HEK293 (cell line): ENCODE measurements at regions not wholly inside any gene's neighbourhood (a gene's known extent, or its start where the extent isn't known, plus 50 kb on each side); places are given as distances from the start of the nearest gene placed in this dataset.

Experiments used
- CTCF ChIA-PET: fragments of 350-600 bp; formaldehyde crosslinking; extraction: SDS; loops from one replicate; lab custom pipeline; 2021; ENCODE audit warnings: antibody characterized with exemption; lab: Yijun Ruan, JAX
- POLR2A ChIA-PET: fragments of 300-600 bp; formaldehyde crosslinking; extraction: SDS; loops from one replicate; lab custom pipeline; 2020; ENCODE audit warnings: antibody characterized with exemption, inconsistent platforms; lab: Yijun Ruan, JAX
- H3K27ac ChIP-seq: fragments of 200-500 bp; sonication (Bioruptor generic); 2 replicates; pipeline ENCODE4 v1.5.1; 2014; ENCODE audit warnings: low read depth, low read length, control low read depth, inconsistent platforms; ENCODE audit errors: extremely low read depth
- H3K36me3 ChIP-seq, 2 experiments: fragments of 200-500 bp in 1 of 2; sonication (Bioruptor generic) in 1 of 2; 1 replicate in 1 of 2; 2 replicates in 1 of 2; pipeline ENCODE4 v1.5.1; 2014 to 2017; ENCODE audit warnings: inconsistent platforms in 2 of 2, low read length in 2 of 2; ENCODE audit not compliant: control insufficient read depth in 2 of 2, insufficient read depth in 1 of 2
- H3K4me1 ChIP-seq: fragments of 200-500 bp; sonication (Bioruptor generic); 2 replicates; pipeline ENCODE4 v1.5.1; 2014; ENCODE audit warnings: mild to moderate bottlenecking, low read length, inconsistent platforms; ENCODE audit not compliant: control insufficient read depth, insufficient read depth
- H3K4me3 ChIP-seq: 2 replicates; pipeline ENCODE4 v1.5.1; 2011; ENCODE audit warnings: low read depth, mild to moderate bottlenecking, control low read depth, low read length, moderate library complexity
- H3K9me3 ChIP-seq: fragments of 200-500 bp; sonication (Bioruptor generic); 2 replicates; pipeline ENCODE4 v1.5.1; 2014; ENCODE audit warnings: low read depth, low read length, inconsistent platforms; ENCODE audit not compliant: control insufficient read depth, insufficient read depth
- GLIS1 ChIP-seq: fragments of 450-650 bp; formaldehyde crosslinking; IDR thresholded peaks from 2 replicates; pipeline ENCODE4 v1.5.1; 2016; ENCODE audit warnings: missing biosample characterization, missing genetic modification characterization
- SALL2 ChIP-seq: fragments of 450-650 bp; formaldehyde crosslinking; IDR thresholded peaks from 2 replicates; pipeline ENCODE4 v1.5.0; 2017; ENCODE audit warnings: missing biosample characterization, mild to moderate bottlenecking, missing genetic modification characterization, borderline replicate concordance
- SP2 ChIP-seq: fragments of 450-650 bp; formaldehyde crosslinking; IDR thresholded peaks from 2 replicates; pipeline ENCODE4 v1.5.1; 2016; ENCODE audit warnings: missing biosample characterization, missing genetic modification characterization
- TCF7L2 ChIP-seq: IDR thresholded peaks from 2 replicates; pipeline ENCODE4 v1.6.1; 2011; ENCODE audit warnings: low read depth, mild to moderate bottlenecking, inconsistent platforms, low read length, moderate library complexity, borderline replicate concordance
- YY1 ChIP-seq: fragments of 450-650 bp; formaldehyde crosslinking; IDR thresholded peaks from 2 replicates; pipeline ENCODE4 v1.5.1; 2018; ENCODE audit warnings: missing biosample characterization, missing genetic modification characterization
- ZBTB21 ChIP-seq: fragments of 450-650 bp; formaldehyde crosslinking; IDR thresholded peaks from 2 replicates; pipeline ENCODE4 v1.5.1; 2017; ENCODE audit warnings: missing biosample characterization, missing genetic modification characterization
- ZNF112 ChIP-seq: fragments of 450-650 bp; formaldehyde crosslinking; IDR thresholded peaks from 2 replicates; pipeline ENCODE4 v1.5.0; 2017; ENCODE audit warnings: missing biosample characterization, missing genetic modification characterization
- ZNF121 ChIP-seq: fragments of 450-650 bp; formaldehyde crosslinking; IDR thresholded peaks from 2 replicates; pipeline ENCODE4 v1.5.1; 2016; ENCODE audit warnings: missing biosample characterization, missing genetic modification characterization
- ZNF133 ChIP-seq: fragments of 450-650 bp; formaldehyde crosslinking; IDR thresholded peaks from 2 replicates; pipeline ENCODE4 v1.5.1; 2016; ENCODE audit warnings: missing biosample characterization, missing genetic modification characterization
- ZNF138 ChIP-seq: fragments of 450-650 bp; formaldehyde crosslinking; IDR thresholded peaks from 2 replicates; pipeline ENCODE4 v1.5.1; 2016; ENCODE audit warnings: missing biosample characterization, missing genetic modification characterization, borderline replicate concordance
- ZNF2 ChIP-seq: fragments of 450-650 bp; formaldehyde crosslinking; IDR thresholded peaks from 2 replicates; pipeline ENCODE4 v1.5.1; 2016; ENCODE audit warnings: missing biosample characterization, missing genetic modification characterization
- ZNF280C ChIP-seq: fragments of 450-650 bp; formaldehyde crosslinking; IDR thresholded peaks from 2 replicates; pipeline ENCODE4 v1.5.1; 2016; ENCODE audit warnings: missing biosample characterization, missing genetic modification characterization
- ZNF391 ChIP-seq: fragments of 450-650 bp; formaldehyde crosslinking; IDR thresholded peaks from 2 replicates; pipeline ENCODE4 v1.5.1; 2016; ENCODE audit warnings: low read depth, missing biosample characterization, missing genetic modification characterization, borderline replicate concordance
- ZNF423 ChIP-seq: fragments of 450-650 bp; formaldehyde crosslinking; IDR thresholded peaks from 2 replicates; pipeline ENCODE4 v1.5.1; 2016; ENCODE audit warnings: missing biosample characterization, missing genetic modification characterization
- ZNF510 ChIP-seq: fragments of 450-650 bp; formaldehyde crosslinking; IDR thresholded peaks from 2 replicates; pipeline ENCODE4 v1.5.1; 2018; ENCODE audit warnings: mild to moderate bottlenecking, missing genetic modification characterization, missing biosample characterization; ENCODE audit not compliant: insufficient replicate concordance
- ZNF521 ChIP-seq: fragments of 450-650 bp; formaldehyde crosslinking; IDR thresholded peaks from 2 replicates; pipeline ENCODE4 v1.5.1; 2017; ENCODE audit warnings: missing biosample characterization, mild to moderate bottlenecking, missing genetic modification characterization
- ZNF560 ChIP-seq: fragments of 450-650 bp; formaldehyde crosslinking; IDR thresholded peaks from 2 replicates; pipeline ENCODE4 v1.5.1; 2017; ENCODE audit warnings: missing biosample characterization, missing genetic modification characterization, borderline replicate concordance
- ZNF571 ChIP-seq: fragments of 450-650 bp; formaldehyde crosslinking; IDR thresholded peaks from 2 replicates; pipeline ENCODE4 v1.5.0; 2017; ENCODE audit warnings: missing biosample characterization, missing genetic modification characterization
- ZSCAN30 ChIP-seq: fragments of 450-650 bp; IDR thresholded peaks from 2 replicates; pipeline ENCODE4 v1.5.1; 2018; ENCODE audit warnings: missing biosample characterization, mild to moderate bottlenecking, missing genetic modification characterization, moderate library complexity
- TF ChIP-seq, protein P1 (sequence below): fragments of 450-650 bp; formaldehyde crosslinking; IDR thresholded peaks from 2 replicates; pipeline ENCODE4 v1.5.1; 2017; ENCODE audit warnings: missing biosample characterization, missing genetic modification characterization
- TF ChIP-seq, protein P2 (sequence below): fragments of 450-650 bp; formaldehyde crosslinking; IDR thresholded peaks from 2 replicates; pipeline ENCODE4 v1.5.1; 2016; ENCODE audit warnings: missing biosample characterization, missing genetic modification characterization
- TF ChIP-seq, protein P3 (sequence below): fragments of 450-650 bp; formaldehyde crosslinking; IDR thresholded peaks from 2 replicates; pipeline ENCODE4 v1.5.1; 2017; ENCODE audit warnings: missing biosample characterization, missing genetic modification characterization

- Histone ChIP-seq H3K9me3 (no peaks in the 10 kb centered on the region), H3K4me1 (no peaks in the 10 kb centered on the region)
- TF ChIP-seq ZNF280C (tag by site-specific recombination) = no peak
- TF ChIP-seq, protein P1, sequence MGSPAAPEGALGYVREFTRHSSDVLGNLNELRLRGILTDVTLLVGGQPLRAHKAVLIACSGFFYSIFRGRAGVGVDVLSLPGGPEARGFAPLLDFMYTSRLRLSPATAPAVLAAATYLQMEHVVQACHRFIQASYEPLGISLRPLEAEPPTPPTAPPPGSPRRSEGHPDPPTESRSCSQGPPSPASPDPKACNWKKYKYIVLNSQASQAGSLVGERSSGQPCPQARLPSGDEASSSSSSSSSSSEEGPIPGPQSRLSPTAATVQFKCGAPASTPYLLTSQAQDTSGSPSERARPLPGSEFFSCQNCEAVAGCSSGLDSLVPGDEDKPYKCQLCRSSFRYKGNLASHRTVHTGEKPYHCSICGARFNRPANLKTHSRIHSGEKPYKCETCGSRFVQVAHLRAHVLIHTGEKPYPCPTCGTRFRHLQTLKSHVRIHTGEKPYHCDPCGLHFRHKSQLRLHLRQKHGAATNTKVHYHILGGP (tag by site-specific recombination) = no peak
- no peak for TF ChIP-seq ZNF133 (tag by site-specific recombination)
- no peak for TF ChIP-seq SP2 (tag by site-specific recombination)
- TF ChIP-seq, protein P2, sequence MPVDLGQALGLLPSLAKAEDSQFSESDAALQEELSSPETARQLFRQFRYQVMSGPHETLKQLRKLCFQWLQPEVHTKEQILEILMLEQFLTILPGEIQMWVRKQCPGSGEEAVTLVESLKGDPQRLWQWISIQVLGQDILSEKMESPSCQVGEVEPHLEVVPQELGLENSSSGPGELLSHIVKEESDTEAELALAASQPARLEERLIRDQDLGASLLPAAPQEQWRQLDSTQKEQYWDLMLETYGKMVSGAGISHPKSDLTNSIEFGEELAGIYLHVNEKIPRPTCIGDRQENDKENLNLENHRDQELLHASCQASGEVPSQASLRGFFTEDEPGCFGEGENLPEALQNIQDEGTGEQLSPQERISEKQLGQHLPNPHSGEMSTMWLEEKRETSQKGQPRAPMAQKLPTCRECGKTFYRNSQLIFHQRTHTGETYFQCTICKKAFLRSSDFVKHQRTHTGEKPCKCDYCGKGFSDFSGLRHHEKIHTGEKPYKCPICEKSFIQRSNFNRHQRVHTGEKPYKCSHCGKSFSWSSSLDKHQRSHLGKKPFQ (tag by site-specific recombination) = no peak
- no peak for TF ChIP-seq TCF7L2
- no peak for TF ChIP-seq ZNF121 (tag by site-specific recombination)
- TF ChIP-seq, all 188 proteins: peak for 0
These were observed 839.0 kb downstream of the LRRIQ3 start for GRCh38 chr1:73359001-73359400.

DNA sequence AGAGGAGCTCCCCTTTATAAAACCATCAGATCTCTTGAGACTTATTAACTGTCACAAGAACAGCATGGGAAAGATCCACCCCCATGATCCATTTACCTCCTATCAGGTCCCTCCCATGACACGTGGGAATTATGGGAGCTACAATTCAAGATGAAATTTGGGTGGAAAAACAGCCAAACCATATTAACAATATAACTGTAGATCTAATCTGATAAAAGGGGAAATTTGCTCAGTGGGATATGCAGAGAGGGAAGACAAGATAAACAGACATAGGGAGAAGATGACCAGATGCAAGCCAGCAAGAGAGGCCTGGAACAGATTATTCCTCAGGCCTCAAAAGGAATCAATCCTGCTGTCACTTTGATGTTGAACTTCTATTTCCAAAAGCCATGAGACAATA lies 841.5 kb downstream of the LRRIQ3 start:
- no peaks in the 10 kb centered on the region for H3K4me1 ChIP-seq
- CTCF ChIA-PET = interaction anchor here (0.6 kb wide), 1 partner anchor 66 kb away, joined by 3 read pairs; no protein-coding TSS in a partner anchor

More at GRCh38 chr1:73359001-73359400, 839.0 kb downstream of the LRRIQ3 start:
- no peak overlapping the region for H3K27ac ChIP-seq
- H3K36me3 ChIP-seq = no peaks in the 10 kb centered on the region
- H3K4me3 ChIP-seq = no peak overlapping the region
- ChIA-PET POLR2A (no interaction called here), CTCF (no interaction called here)

More for the DNA sequence above, 841.5 kb downstream of the LRRIQ3 start:
- Histone ChIP-seq H3K9me3 (no peaks in the 10 kb centered on the region), H3K4me3 (no peak overlapping the region), H3K27ac (no peak overlapping the region), H3K36me3 (no peaks in the 10 kb centered on the region)
- no peak for TF ChIP-seq ZBTB21 (tag by site-specific recombination)
- TF ChIP-seq, protein P2 (tag by site-specific recombination) = no peak
- no peak for TF ChIP-seq ZNF423
- no peak for TF ChIP-seq ZNF2 (tag by site-specific recombination)
- no peak for TF ChIP-seq GLIS1 (tag by site-specific recombination)
- TF ChIP-seq, protein P1 (tag by site-specific recombination) = no peak
- TF ChIP-seq ZNF138 (tag by site-specific recombination) = no peak
- TF ChIP-seq ZNF560 = no peak
- TF ChIP-seq ZNF112 (tag by site-specific recombination) = no peak
- TF ChIP-seq YY1 (tag by site-specific recombination) = no peak
- no peak for TF ChIP-seq ZNF391
- TF ChIP-seq ZSCAN30 (tag by site-specific recombination) = no peak
- no peak for TF ChIP-seq ZNF510 (tag by site-specific recombination)
- TF ChIP-seq ZNF571 (tag by site-specific recombination) = no peak
- TF ChIP-seq ZNF521 (tag by site-specific recombination) = no peak
- no peak for TF ChIP-seq SALL2
- TF ChIP-seq, protein P3, sequence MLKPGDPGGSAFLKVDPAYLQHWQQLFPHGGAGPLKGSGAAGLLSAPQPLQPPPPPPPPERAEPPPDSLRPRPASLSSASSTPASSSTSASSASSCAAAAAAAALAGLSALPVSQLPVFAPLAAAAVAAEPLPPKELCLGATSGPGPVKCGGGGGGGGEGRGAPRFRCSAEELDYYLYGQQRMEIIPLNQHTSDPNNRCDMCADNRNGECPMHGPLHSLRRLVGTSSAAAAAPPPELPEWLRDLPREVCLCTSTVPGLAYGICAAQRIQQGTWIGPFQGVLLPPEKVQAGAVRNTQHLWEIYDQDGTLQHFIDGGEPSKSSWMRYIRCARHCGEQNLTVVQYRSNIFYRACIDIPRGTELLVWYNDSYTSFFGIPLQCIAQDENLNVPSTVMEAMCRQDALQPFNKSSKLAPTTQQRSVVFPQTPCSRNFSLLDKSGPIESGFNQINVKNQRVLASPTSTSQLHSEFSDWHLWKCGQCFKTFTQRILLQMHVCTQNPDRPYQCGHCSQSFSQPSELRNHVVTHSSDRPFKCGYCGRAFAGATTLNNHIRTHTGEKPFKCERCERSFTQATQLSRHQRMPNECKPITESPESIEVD (tag by site-specific recombination) = no peak
- POLR2A ChIA-PET = no interaction called here
